Mesenchymal stem cell (in vitro differentiated cells and primary cell): ENCODE measurements at regions not wholly inside any gene's neighbourhood (a gene's known extent, or its start where the extent isn't known, plus 50 kb on each side); places are given as distances from the start of the nearest gene placed in this dataset.
"Not testable (repeated sequence)": the region's sequence is repeated elsewhere in the genome, so short reads cannot be mapped to it uniquely, and the experiment has no call there.

Experiments
- DNase-seq: peaks from one replicate; pipeline ENCODE4 v3.0.0-alpha.2; 2013
- H2AFZ ChIP-seq: one replicate; pipeline ENCODE4 v1.6.1; 2013; ENCODE audit warnings: low read depth, mild to moderate bottlenecking, control low read depth, inconsistent platforms, low read length, moderate library complexity
- H2AK5ac ChIP-seq: 2 replicates; pipeline ENCODE4 v1.6.1; 2013; ENCODE audit warnings: low read length, moderate library complexity, mild to moderate bottlenecking, inconsistent platforms; ENCODE audit not compliant: severe bottlenecking
- H2BK120ac ChIP-seq: one replicate; pipeline ENCODE4 v1.6.1; 2013; ENCODE audit warnings: low read depth, mild to moderate bottlenecking, inconsistent platforms, low read length, moderate library complexity
- H2BK12ac ChIP-seq, 2 experiments: one replicate each; pipeline ENCODE4 v1.6.1; 2013; ENCODE audit warnings: inconsistent platforms in 2 of 2, low read length in 2 of 2, mild to moderate bottlenecking in 2 of 2, moderate library complexity in 2 of 2, control low read depth in 1 of 2
- H2BK15ac ChIP-seq: one replicate; pipeline ENCODE4 v1.6.1; 2013; ENCODE audit warnings: mild to moderate bottlenecking, low read depth, inconsistent platforms; ENCODE audit not compliant: poor library complexity, severe bottlenecking
- H2BK5ac ChIP-seq: 2 replicates; pipeline ENCODE4 v1.6.1; 2013; ENCODE audit warnings: low read depth, mild to moderate bottlenecking, low read length, control low read depth, inconsistent platforms; ENCODE audit not compliant: poor library complexity, severe bottlenecking
- H3K14ac ChIP-seq, 2 experiments: one replicate each; pipeline ENCODE4 v1.6.1; 2013; ENCODE audit warnings: inconsistent platforms in 2 of 2, low read length in 2 of 2, control low read depth in 1 of 2, mild to moderate bottlenecking in 1 of 2, moderate library complexity in 1 of 2
- H3K18ac ChIP-seq, 2 experiments: one replicate each; pipeline ENCODE4 v1.6.1; 2013; ENCODE audit warnings: inconsistent platforms in 2 of 2, low read length in 2 of 2, control low read depth in 1 of 2, low read depth in 1 of 2, mild to moderate bottlenecking in 1 of 2
- H3K23ac ChIP-seq, 2 experiments: one replicate each; pipeline ENCODE4 v1.6.1; 2013; ENCODE audit warnings: inconsistent platforms in 2 of 2, low read length in 2 of 2, mild to moderate bottlenecking in 2 of 2, moderate library complexity in 2 of 2, control low read depth in 1 of 2
- H3K27ac ChIP-seq: 2 replicates; pipeline ENCODE4 v1.5.1; 2013; ENCODE audit warnings: mild to moderate bottlenecking, moderate library complexity, low read length, control low read depth, inconsistent platforms; ENCODE audit not compliant: poor library complexity, severe bottlenecking
- H3K27me3 ChIP-seq, 2 experiments: 2 replicates each; pipeline versions ENCODE4 v1.6.1 to v1.7.0; 2013; ENCODE audit warnings: low read length in 2 of 2, mild to moderate bottlenecking in 2 of 2, moderate library complexity in 2 of 2, control low read depth in 1 of 2, inconsistent platforms in 1 of 2; ENCODE audit not compliant: control insufficient read depth in 1 of 2, insufficient read depth in 1 of 2
- H3K36me3 ChIP-seq, 2 experiments: 2 replicates each; pipeline versions ENCODE4 v1.6.1 to v1.7.0; 2013; ENCODE audit warnings: low read length in 2 of 2, control low read depth in 1 of 2, inconsistent platforms in 1 of 2, low read depth in 1 of 2, mild to moderate bottlenecking in 1 of 2; ENCODE audit not compliant: insufficient read depth in 2 of 2, control insufficient read depth in 1 of 2
- H3K4ac ChIP-seq, 2 experiments: one replicate each; pipeline ENCODE4 v1.6.1; 2013; ENCODE audit warnings: inconsistent platforms in 2 of 2, low read length in 2 of 2, mild to moderate bottlenecking in 2 of 2, moderate library complexity in 2 of 2, control low read depth in 1 of 2, low read depth in 1 of 2
- H3K4me1 ChIP-seq: 2 replicates; pipeline ENCODE4 v1.6.1; 2013; ENCODE audit warnings: low read depth, low read length, control low read depth; ENCODE audit not compliant: control insufficient read depth, insufficient read depth
- H3K4me2 ChIP-seq: 2 replicates; pipeline ENCODE4 v1.6.1; 2013; ENCODE audit warnings: low read length, mild to moderate bottlenecking, inconsistent platforms; ENCODE audit not compliant: poor library complexity, severe bottlenecking
- H3K4me3 ChIP-seq, 2 experiments: 2 replicates each; pipeline versions ENCODE4 v1.5.1 to v1.7.0; 2013; ENCODE audit warnings: low read length in 2 of 2, mild to moderate bottlenecking in 2 of 2, control low read depth in 1 of 2, low read depth in 1 of 2; ENCODE audit not compliant: insufficient read depth in 1 of 2
- H3K79me1 ChIP-seq: replicated peaks from 2 replicates; pipeline ENCODE4 v1.6.1; 2013; ENCODE audit warnings: mild to moderate bottlenecking, control low read depth, low read length, inconsistent platforms; ENCODE audit not compliant: poor library complexity, severe bottlenecking
- H3K9ac ChIP-seq: 2 replicates; pipeline ENCODE4 v1.7.0; 2013; ENCODE audit warnings: mild to moderate bottlenecking, low read length, moderate library complexity
- H3K9me3 ChIP-seq: 2 replicates; pipeline ENCODE4 v1.7.0; 2013; ENCODE audit warnings: mild to moderate bottlenecking, low read length; ENCODE audit not compliant: control insufficient read depth
- H4K8ac ChIP-seq: one replicate; pipeline ENCODE4 v1.6.1; 2013; ENCODE audit warnings: inconsistent platforms, mild to moderate bottlenecking, low read length, moderate library complexity
- H4K91ac ChIP-seq: one replicate; pipeline ENCODE4 v1.6.1; 2013; ENCODE audit warnings: mild to moderate bottlenecking, low read length, inconsistent platforms
- WGBS: methylation state at CpG from one replicate; pipeline ENCODE4 v1.1.7; 2013; ENCODE audit warnings: mixed read lengths; 5-methylcytosine and 5-hydroxymethylcytosine counted together

GRCh38 chrX:131461855-131462254, 82.0 kb upstream of the OR13H1 start:
- H3K14ac ChIP-seq, H4K91ac ChIP-seq, H2BK15ac ChIP-seq, H3K9me3 ChIP-seq, H3K9ac ChIP-seq, H3K4me2 ChIP-seq, H2BK5ac ChIP-seq, H2BK120ac ChIP-seq, H2AFZ ChIP-seq, H3K4me1 ChIP-seq, H4K8ac ChIP-seq, H2BK12ac ChIP-seq, H2AK5ac ChIP-seq, H3K18ac ChIP-seq, H3K27ac ChIP-seq, H3K36me3 ChIP-seq, H3K27me3 ChIP-seq, H3K4me3 ChIP-seq, H3K79me1 ChIP-seq, H3K4ac ChIP-seq, DNase-seq, H3K23ac ChIP-seq: not testable (repeated sequence)
- 93% methylated on average over 9 of the region's 10 CpGs for WGBS

- not testable (repeated sequence) for H3K18ac ChIP-seq, H2BK12ac ChIP-seq, H3K9ac ChIP-seq, H3K14ac ChIP-seq, H3K79me1 ChIP-seq, H2BK15ac ChIP-seq, H2AK5ac ChIP-seq, H3K4me2 ChIP-seq, H3K27ac ChIP-seq, H2BK5ac ChIP-seq, DNase-seq, H3K23ac ChIP-seq, H3K27me3 ChIP-seq, H4K91ac ChIP-seq, H3K4me1 ChIP-seq, H3K4ac ChIP-seq, H3K9me3 ChIP-seq, H3K36me3 ChIP-seq, H2BK120ac ChIP-seq, H4K8ac ChIP-seq, H3K4me3 ChIP-seq, H2AFZ ChIP-seq
- WGBS: no CpG with 5 or more reads among the region's 1 CpG
Observed at GRCh38 chrX:131473809-131474208, 70.1 kb upstream of the OR13H1 start.

GRCh38 chrX:131477498-131477897, 66.4 kb upstream of the OR13H1 start:
- Histone ChIP-seq H2BK5ac (no peak overlapping the region), H2BK15ac (no peak overlapping the region), H2AK5ac (no peak overlapping the region), H4K8ac (no peak overlapping the region), H3K27me3 (peaks cover 0 to 5% of the 10 kb centered on the region in 2 experiments), H3K9me3 (peaks cover 18% of the 10 kb centered on the region), H3K14ac (no peak overlapping the region), H3K9ac (no peak overlapping the region), H3K4me1 (no peaks in the 10 kb centered on the region), H3K36me3 (peaks cover 0 to 2% of the 10 kb centered on the region in 2 experiments), H3K4ac (no peak overlapping the region), H2AFZ (no peak overlapping the region), H2BK12ac (no peak overlapping the region), H3K18ac (no peak overlapping the region), H3K4me2 (no peak overlapping the region), H3K27ac (no peak overlapping the region), H4K91ac (no peak overlapping the region), H3K23ac (no peak overlapping the region), H3K4me3 (no peak overlapping the region), H2BK120ac (no peak overlapping the region), H3K79me1 (peaks cover 9% of the 10 kb centered on the region)
- no peak for DNase-seq
- 20% methylated on average over 1 of the region's 1 CpG for WGBS
